AG08395 (cell line): ENCODE measurements at regions not wholly inside any gene's neighbourhood (a gene's known extent, or its start where the extent isn't known, plus 50 kb on each side); places are given as distances from the start of the nearest gene placed in this dataset.

ENCODE experiments used
- DNase-seq: peaks from one replicate; pipeline ENCODE4 v3.0.0; 2012; ENCODE audit warnings: mixed read lengths, low spot score

GRCh38 chr21:17979763-17980162 lies 160.6 kb upstream of the C21orf91 start:
- DNase-seq = no peak

DNA sequence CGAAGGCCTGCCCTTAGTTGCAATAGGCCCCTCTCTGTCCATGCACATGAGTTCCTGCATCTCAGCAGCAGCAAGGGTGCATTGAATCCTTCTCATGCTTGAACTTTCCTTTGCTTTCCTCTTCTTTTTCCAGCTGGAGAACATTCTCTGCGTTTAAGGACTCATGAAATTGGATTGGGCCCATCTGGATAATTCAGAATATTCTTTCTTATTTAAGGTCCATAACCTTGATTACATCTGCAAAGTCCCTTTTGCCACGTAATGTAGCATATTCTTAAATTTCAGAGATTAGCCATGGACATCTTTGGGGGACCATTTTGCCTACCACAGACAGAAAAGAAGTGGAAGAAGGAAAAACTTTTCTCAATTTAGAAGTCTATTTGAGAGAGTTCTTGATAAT lies 159.7 kb upstream of the C21orf91 start:
- DNase-seq = no peak

- DNase-seq = no peak
These were observed 157.5 kb upstream of the C21orf91 start for GRCh38 chr21:17976691-17977090.

- DNase-seq = no peak
These were observed 157.0 kb upstream of the C21orf91 start for GRCh38 chr21:17976139-17976538.

DNA sequence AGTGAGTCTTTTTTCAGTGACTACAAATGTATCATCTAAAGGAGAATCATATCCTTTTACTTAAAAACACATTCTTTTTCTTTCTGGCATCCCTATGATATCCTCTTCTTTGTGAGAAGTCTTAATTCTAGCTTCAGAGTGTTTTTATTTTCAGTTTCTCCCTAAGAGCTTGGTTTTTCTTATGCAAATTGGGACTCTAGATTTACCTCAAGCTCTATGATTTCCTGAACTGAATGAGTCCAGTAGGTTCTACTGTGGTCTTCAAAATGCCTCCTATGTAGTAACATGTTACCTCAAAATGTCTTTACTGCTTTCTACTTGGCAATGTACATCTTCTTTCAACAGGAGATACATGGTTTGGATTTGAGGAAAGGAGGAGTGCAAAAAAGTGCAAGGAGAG lies 148.2 kb upstream of the C21orf91 start:
- no peak for DNase-seq

- no peak for DNase-seq
These were observed 145.6 kb upstream of the C21orf91 start for GRCh38 chr21:17964716-17965115.

- no peak for DNase-seq
These were observed 145.0 kb upstream of the C21orf91 start for GRCh38 chr21:17964199-17964598.

- no peak for DNase-seq
These were observed 131.4 kb upstream of the C21orf91 start for GRCh38 chr21:17950591-17950990.

DNA sequence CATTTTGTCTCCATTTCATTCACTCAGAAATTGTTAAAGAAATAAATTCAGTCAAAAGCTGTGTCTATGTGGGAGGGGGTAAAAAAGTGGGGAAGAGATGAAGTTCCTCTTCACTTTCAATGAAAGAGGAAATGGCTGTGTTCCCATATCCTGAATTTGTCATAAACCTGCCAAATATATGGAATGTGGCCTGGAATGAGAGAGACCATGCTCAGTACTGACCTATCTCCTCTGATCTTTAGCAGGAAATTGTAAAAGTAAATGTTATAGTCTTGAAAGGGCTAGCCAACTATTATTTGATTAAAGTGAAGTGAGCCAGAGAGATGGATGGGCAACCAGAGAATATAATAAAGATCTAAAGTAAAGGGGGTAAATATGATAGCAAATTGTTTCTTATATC lies 130.3 kb upstream of the C21orf91 start:
- no peak for DNase-seq

GRCh38 chr21:17947531-17947930 lies 128.4 kb upstream of the C21orf91 start:
- no peak for DNase-seq

DNA sequence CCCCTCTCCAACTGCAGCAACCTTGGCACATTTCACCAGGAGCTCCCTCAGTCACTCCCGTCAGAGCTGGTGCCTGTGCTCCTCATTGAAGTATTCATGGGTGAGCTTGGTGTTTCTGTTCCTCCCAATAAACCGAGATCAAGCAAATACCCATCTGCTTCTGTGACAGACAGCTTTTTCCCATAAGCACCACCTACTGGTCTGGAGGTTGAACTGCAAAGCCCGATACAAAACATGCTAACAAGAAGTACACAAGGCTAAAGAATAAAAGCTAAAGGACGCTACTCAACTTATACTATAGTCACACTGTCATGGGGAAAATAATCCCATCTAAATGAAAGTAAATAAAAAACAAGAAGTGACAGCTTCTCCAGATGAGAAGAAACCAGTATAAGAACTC lies 111.9 kb upstream of the C21orf91 start:
- no peak for DNase-seq

DNA sequence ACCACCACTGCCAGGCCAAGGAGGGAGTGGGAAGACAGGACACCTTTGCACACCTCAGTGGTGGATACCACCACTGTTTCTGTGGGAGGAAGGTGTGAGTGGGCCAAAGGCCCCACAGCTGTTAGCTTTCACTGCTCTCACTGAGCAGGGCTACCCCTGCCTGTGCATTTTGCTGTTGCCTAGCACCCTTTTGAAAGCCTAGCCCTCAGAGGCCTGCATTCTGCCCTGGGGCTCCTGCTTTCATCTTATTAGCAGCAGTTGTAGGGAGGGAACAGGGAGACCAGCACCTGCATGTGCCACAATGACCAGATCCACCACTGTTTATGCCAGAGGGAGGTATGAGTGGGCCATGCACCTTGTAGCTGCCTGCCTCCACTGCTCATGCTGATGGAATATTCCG lies 110.9 kb upstream of the C21orf91 start:
- DNase-seq = no peak

DNA sequence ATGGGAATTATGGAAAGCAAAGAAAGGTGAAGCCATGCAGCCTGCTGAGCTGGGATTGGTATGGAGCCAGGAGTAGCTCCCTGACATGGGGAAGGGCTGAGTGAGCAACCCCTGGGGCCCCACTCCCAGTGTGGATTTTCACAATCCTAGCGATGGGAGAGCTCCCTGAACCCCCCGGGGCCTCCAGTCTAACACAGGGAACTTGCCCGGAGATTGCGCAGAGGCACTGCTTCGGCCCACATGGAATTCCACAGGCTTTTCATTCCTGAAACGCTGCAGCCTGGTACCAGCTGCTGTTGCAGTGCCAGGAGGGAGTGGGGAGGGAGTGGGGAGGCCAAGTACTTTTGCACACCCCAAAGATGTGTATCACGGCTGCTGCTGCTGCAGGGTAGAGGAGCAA lies 110.4 kb upstream of the C21orf91 start:
- DNase-seq = no peak

DNA sequence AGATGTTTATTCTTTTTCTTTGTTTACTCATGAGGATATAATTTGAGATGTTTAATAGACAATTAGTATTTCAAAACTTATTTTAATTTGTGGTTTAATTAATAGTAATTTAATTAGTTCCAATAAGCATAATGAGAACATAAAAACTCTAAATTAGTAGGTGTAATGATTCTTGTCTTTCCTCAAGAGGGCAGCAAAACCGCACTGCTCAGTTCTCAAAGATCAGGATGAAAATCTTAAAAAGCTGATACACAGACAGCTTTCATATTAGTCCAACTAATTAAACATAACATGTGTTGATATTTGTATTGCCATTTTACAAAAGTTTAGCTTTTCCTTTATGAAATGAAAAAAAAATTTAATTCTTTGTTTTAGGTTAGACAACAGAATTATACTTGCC lies 106.7 kb upstream of the C21orf91 start:
- DNase-seq = no peak

GRCh38 chr21:17925000-17925610 lies 105.9 kb upstream of the C21orf91 start:
- peak; percentile 66 for DNase-seq

DNA sequence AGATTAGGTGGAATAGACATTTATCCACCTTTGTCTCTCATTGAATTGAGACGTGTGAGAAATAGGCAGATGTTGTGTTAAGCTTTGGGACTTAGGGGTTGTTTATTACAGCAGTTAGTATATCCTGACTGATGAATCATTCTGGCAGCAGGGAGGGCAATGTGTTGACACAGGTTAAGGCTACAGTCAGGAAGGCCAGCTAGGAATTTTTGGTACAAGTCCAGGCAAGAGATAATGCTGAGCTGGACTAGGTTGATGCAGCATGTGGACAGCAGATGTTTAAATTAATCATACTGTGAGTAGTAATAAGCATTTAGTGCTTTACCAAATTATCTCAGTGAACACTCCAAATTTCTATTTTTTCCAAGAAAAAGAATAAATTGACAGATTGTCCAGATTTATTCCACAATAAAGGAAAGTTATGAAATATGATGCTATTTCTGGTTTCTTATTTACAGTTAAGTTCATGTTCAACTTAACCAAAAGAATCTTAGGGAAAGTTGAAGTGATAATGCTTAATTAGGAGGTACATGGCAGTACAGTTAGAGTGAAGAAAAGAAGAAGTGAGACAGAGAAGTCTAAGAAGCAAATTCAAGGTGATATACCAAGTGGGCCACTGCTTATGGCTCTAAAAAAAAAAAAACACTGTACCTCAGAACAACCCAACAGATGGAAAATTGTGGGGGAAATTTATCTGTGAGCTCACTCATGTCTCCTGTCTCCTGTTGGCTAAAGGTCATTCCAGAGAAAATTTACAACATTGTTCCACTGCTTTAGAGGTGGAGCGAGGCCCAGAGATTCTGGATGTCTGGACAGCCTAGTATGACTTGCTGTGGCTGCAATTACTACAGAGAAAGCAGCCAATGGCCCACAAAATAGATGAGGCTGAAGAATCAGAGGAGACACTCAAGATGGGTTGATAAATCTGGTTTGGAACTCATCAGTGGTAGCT lies 102.7 kb upstream of the C21orf91 start:
- DNase-seq = peak; percentile 46

DNA sequence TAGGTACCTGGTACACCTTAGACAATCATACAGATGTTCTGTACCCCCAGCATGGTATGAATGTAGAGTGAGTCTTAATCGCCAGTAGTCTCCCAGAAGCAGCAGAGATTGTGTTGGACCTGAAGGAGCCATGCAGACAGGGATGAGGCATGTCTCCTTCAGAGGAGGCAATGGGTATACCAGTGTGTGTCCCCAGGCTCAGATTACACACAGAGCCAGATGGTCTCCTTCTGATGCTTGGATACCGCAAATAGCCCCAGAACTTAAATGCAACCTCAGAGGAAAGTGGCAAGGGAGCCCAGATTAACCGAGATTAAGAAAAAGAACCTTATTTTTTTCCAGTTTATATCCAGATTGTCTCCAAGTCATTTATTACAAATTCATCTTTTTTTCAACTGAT lies 96.8 kb upstream of the C21orf91 start:
- DNase-seq = no peak

- peak; percentile 36 for DNase-seq
These were observed 92.5 kb upstream of the C21orf91 start for GRCh38 chr21:17911628-17912027.

DNA sequence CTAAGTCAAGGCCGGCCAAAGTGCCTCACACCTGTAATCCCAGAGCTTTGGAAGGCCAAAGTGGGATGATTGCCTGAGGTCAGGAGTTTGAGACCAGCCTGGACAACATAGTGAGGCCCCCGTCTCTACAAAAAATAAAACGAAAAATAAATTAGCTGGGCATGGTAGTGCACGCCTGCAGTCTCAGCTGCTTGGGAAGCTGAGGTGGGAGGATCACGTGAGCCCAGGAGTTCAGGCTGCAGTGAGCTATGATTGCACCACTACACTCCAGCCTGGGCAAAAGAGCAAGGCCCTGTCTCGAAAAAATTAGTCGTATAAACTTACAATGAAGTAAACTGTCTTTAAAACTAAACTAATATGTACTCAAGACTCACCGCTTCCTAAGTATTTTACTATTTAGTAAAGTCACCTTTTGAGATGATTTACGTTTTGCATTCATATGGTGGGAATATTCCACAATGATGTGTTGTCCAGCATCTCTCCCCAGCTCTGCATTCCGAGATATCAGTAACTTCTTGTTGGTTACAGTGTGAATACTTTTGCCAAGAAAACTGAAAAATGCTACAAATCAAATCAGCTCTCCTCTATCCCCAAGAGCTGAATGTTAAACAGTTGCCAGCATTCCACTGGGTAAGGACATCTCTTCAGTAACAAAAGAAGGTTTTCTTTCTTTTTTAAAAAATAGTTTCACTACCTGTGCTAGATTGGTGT lies 84.9 kb upstream of the C21orf91 start:
- DNase-seq = no peak

DNA sequence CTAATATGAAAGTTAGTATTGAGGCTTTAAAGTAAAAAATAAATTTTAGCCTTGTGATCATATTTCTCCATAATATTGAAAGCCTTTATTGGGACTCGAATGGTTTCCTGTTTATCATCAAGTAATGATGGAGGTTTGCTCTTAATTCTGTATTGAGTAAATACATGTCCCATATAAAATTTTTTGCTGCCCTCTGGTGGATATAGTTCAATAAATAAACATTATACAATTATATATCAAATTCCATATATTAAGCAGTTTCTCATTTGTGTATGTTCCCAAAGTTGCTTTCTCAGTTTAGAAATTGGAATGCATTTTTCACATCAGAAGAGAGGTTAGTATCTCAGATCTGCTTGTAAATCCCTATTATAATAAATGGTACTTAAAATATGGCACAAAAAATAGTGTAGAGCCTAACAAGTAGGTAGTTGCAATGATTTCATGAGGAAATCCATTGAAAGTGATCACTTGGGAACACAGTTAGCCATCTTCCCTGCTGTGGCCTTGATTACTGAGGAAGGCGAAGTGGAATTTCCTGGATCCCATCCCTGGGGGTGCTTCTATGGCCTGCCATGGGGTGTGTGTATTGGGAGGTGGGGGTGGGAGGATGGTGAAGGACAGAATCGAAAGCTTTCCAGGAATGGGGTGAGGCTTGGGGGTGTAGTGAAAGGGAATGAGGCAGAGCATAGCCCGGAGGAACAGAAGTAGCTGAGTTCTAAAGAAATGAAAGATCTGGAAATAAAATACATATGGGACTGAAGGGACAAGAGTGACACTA lies 84.1 kb upstream of the C21orf91 start:
- peak; percentile 51 for DNase-seq

DNA sequence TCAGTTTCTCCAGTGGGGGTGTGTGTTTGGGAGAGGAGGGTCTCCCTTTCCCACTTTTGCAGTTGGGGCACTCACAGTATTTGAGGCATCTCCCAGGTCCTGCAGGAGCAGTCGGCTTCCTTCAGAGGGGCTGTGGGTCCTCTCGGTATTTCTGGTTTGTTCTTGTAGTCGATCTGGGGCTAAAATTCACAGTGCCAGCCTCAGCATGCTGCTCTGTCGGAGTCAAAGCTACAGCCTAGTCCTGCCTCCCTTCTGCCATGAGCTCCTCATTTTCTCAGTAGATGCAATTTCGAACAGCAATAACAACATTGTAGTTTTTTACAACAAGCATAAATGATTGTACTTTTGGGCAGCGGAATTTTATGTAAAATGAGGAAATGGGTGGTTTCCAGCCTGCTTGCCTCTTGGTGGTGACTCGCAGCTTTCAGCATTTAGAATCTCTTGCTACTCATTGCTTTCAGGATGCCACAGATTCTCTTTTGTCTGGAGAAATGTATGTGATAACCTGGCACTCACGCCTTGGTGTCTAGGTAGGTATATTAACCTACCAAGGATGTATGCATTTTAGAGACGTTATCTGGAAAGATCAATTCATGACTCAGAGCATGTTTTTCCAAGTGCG lies 82.4 kb upstream of the C21orf91 start:
- DNase-seq = no peak

DNA sequence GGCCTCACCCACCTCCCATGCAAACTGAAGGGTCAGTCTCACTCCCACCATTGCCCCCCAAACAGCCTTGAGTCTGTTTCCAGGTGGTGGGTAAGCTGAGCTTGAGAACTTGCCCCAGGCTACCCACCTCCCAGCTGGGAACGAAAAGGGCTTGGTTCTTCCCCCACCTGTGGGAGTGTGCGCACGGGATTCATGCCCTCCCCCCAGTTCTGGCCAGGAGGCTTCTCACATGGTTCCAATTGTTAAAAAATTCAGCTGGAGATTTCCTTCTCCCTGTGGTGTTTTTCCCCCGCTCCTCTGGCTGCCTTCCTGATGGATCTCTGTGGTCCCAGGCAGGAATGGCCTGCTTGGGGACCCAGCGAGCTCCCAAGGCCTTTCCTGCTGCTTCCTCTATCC lies 81.8 kb upstream of the C21orf91 start:
- DNase-seq = no peak
